Testis (tissue), 2 donors: ENCODE measurements at regions not wholly inside any gene's neighbourhood (a gene's known extent, or its start where the extent isn't known, plus 50 kb on each side); places are given as distances from the start of the nearest gene placed in this dataset.

Source experiments
- POLR2A ChIP-seq: fragments of 450-650 bp; IDR thresholded peaks from one replicate; pipeline ENCODE4 v1.6.1; 2017; ENCODE audit warnings: antibody characterized with exemption, mild to moderate bottlenecking, moderate library complexity
- TF ChIP-seq, protein P1 (sequence below), 3 experiments: fragments of 450-650 bp in 2 of 3; fragments of 200-600 bp in 1 of 3; sonication (generic) in 1 of 3; IDR thresholded peaks; one replicate each; pipeline ENCODE4 v1.5.1; 2016 to 2019; ENCODE audit warnings: antibody characterized with exemption in 3 of 3, mild to moderate bottlenecking in 2 of 3, moderate library complexity in 1 of 3

DNA sequence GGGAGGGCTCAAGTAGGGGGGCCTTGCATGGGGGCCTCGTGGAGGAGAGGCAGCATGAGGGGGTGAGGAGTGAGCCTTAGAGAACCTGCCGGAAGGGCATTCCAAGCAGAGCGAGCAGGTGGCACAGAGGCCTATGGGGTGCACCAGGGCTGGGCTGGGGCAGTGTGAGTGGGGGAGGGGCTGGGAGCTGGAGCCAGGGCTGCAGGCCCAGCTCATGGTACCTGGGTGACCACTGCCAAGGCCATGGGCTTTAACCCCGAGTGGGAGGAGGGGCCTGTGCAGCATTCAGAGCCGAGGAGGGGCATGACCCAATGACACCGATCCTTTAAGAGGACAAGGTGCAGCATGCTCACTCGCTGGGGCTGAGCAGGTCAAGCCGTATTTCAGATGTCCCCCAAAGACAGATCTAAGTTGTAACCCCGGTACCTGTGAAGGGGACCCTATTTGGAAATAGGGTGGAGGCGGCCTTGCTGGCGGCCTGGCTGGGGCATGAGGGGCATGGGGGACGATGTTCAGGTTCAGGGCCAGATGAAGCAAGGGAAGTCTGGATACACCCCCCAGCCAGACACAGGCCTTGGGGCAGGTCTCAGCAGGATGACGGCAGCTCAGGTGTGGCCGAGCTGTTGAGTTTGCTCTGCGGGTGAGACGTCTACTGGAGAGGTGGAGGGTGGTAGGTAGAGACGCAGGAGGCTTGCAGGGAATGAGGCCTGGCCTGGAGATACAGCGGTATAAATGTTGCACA lies 137.0 kb downstream of the CPZ start:
- TF ChIP-seq, protein P1, sequence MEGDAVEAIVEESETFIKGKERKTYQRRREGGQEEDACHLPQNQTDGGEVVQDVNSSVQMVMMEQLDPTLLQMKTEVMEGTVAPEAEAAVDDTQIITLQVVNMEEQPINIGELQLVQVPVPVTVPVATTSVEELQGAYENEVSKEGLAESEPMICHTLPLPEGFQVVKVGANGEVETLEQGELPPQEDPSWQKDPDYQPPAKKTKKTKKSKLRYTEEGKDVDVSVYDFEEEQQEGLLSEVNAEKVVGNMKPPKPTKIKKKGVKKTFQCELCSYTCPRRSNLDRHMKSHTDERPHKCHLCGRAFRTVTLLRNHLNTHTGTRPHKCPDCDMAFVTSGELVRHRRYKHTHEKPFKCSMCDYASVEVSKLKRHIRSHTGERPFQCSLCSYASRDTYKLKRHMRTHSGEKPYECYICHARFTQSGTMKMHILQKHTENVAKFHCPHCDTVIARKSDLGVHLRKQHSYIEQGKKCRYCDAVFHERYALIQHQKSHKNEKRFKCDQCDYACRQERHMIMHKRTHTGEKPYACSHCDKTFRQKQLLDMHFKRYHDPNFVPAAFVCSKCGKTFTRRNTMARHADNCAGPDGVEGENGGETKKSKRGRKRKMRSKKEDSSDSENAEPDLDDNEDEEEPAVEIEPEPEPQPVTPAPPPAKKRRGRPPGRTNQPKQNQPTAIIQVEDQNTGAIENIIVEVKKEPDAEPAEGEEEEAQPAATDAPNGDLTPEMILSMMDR (IDR thresholded peaks at IDR 0.05), result no peak
- TF ChIP-seq POLR2A, result no peak
